Memory B cell (primary cell): ENCODE measurements at regions not wholly inside any gene's neighbourhood (a gene's known extent, or its start where the extent isn't known, plus 50 kb on each side); places are given as distances from the start of the nearest gene placed in this dataset.

Experiments
- ATAC-seq: fragments of 150-1000 bp; cut with Tn5 transposase; 2 replicates; pipeline ENCODE4 v1.10.0; 2021; ENCODE audit warnings: low read depth, mild to moderate bottlenecking, moderate library complexity
- DNase-seq, 2 donors: peaks; one replicate each; pipeline ENCODE4 v3.0.0; 2022; ENCODE audit warnings: low spot score in 2 of 2
- H3K27ac Mint-ChIP-seq: one replicate; pipeline ENCODE4 v1.8.0; 2022; ENCODE audit warnings: mild to moderate bottlenecking, moderate library complexity, mixed read lengths
- H3K27me3 Mint-ChIP-seq: one replicate; pipeline ENCODE4 v1.8.0; 2022; ENCODE audit warnings: mixed read lengths
- H3K36me3 Mint-ChIP-seq: one replicate; pipeline ENCODE4 v1.8.0; 2022; ENCODE audit warnings: mild to moderate bottlenecking, mixed read lengths
- H3K4me1 Mint-ChIP-seq: one replicate; pipeline ENCODE4 v1.8.0; 2022; ENCODE audit warnings: mixed read lengths
- H3K4me3 Mint-ChIP-seq: one replicate; pipeline ENCODE4 v1.8.0; 2022; ENCODE audit warnings: mild to moderate bottlenecking, moderate library complexity, mixed read lengths
- H3K9me3 Mint-ChIP-seq: one replicate; pipeline ENCODE4 v1.8.0; 2022; ENCODE audit warnings: mixed read lengths

GRCh38 chr2:7586898-7587297, 669.7 kb downstream of the RNF144A start:
- ATAC-seq = no peak
- H3K36me3 Mint-ChIP-seq = no peaks in the 10 kb centered on the region
- no peaks in the 10 kb centered on the region for H3K4me1 Mint-ChIP-seq
- H3K9me3 Mint-ChIP-seq = peaks cover 6% of the 10 kb centered on the region
- no peak overlapping the region for H3K27ac Mint-ChIP-seq
- DNase-seq = no peak
- no peak overlapping the region for H3K4me3 Mint-ChIP-seq
- H3K27me3 Mint-ChIP-seq = peaks cover 4% of the 10 kb centered on the region

GRCh38 chr2:7588295-7588694, 671.1 kb downstream of the RNF144A start:
- Mint-ChIP-seq H3K36me3 (no peaks in the 10 kb centered on the region), H3K4me3 (no peak overlapping the region), H3K4me1 (no peaks in the 10 kb centered on the region), H3K27me3 (peaks cover 2% of the 10 kb centered on the region), H3K9me3 (peaks cover 4% of the 10 kb centered on the region), H3K27ac (no peak overlapping the region)
- no peak for DNase-seq
- ATAC-seq = no peak

GRCh38 chr2:7592618-7593140, 675.5 kb downstream of the RNF144A start:
- no peak overlapping the region for H3K4me3 Mint-ChIP-seq
- H3K4me1 Mint-ChIP-seq = no peaks in the 10 kb centered on the region
- peaks cover 2% of the 10 kb centered on the region for H3K9me3 Mint-ChIP-seq
- peaks cover 2% of the 10 kb centered on the region for H3K27me3 Mint-ChIP-seq
- H3K27ac Mint-ChIP-seq = no peak overlapping the region
- H3K36me3 Mint-ChIP-seq = no peaks in the 10 kb centered on the region
- ATAC-seq (no peak), DNase-seq (no peak)

GRCh38 chr2:7593360-7593759, 676.1 kb downstream of the RNF144A start:
- Mint-ChIP-seq H3K36me3 (no peaks in the 10 kb centered on the region), H3K27ac (no peak overlapping the region), H3K27me3 (peaks cover 2% of the 10 kb centered on the region), H3K4me3 (no peak overlapping the region), H3K4me1 (no peaks in the 10 kb centered on the region), H3K9me3 (no peaks in the 10 kb centered on the region)
- ATAC-seq = no peak
- DNase-seq = no peak

- DNase-seq (no peak), ATAC-seq (no peak)
- no peaks in the 10 kb centered on the region for H3K9me3 Mint-ChIP-seq
- H3K4me1 Mint-ChIP-seq = no peaks in the 10 kb centered on the region
- no peak overlapping the region for H3K27ac Mint-ChIP-seq
- H3K36me3 Mint-ChIP-seq = no peaks in the 10 kb centered on the region
- H3K4me3 Mint-ChIP-seq = no peak overlapping the region
- peaks cover 2% of the 10 kb centered on the region for H3K27me3 Mint-ChIP-seq
Measured at GRCh38 chr2:7594211-7594610, 677.0 kb downstream of the RNF144A start.

GRCh38 chr2:7595206-7595605, 678.0 kb downstream of the RNF144A start:
- peaks cover 2% of the 10 kb centered on the region for H3K36me3 Mint-ChIP-seq
- no peak overlapping the region for H3K4me3 Mint-ChIP-seq
- DNase-seq (no peak), ATAC-seq (no peak)
- peaks cover 2% of the 10 kb centered on the region for H3K9me3 Mint-ChIP-seq
- H3K27me3 Mint-ChIP-seq = peaks cover 2% of the 10 kb centered on the region
- no peaks in the 10 kb centered on the region for H3K4me1 Mint-ChIP-seq
- H3K27ac Mint-ChIP-seq = no peak overlapping the region

GRCh38 chr2:7598402-7598801, 681.2 kb downstream of the RNF144A start:
- DNase-seq (no peak), ATAC-seq (no peak)
- Mint-ChIP-seq H3K36me3 (peaks cover 2% of the 10 kb centered on the region), H3K4me3 (no peak overlapping the region), H3K27me3 (peaks cover 3% of the 10 kb centered on the region), H3K27ac (no peak overlapping the region), H3K9me3 (peaks cover 5% of the 10 kb centered on the region), H3K4me1 (no peaks in the 10 kb centered on the region)

GRCh38 chr2:7599462-7600258, 682.4 kb downstream of the RNF144A start:
- DNase-seq (no peak), ATAC-seq (no peak)
- Mint-ChIP-seq H3K27me3 (peaks cover 2% of the 10 kb centered on the region), H3K4me3 (no peak overlapping the region), H3K27ac (no peak overlapping the region), H3K4me1 (no peaks in the 10 kb centered on the region), H3K36me3 (peaks cover 2% of the 10 kb centered on the region), H3K9me3 (peaks cover 5% of the 10 kb centered on the region)

GRCh38 chr2:7601990-7602389, 684.8 kb downstream of the RNF144A start:
- ATAC-seq = no peak
- H3K9me3 Mint-ChIP-seq = peaks cover 5% of the 10 kb centered on the region

GRCh38 chr2:7604456-7604855, 687.2 kb downstream of the RNF144A start:
- no peak for ATAC-seq
- Mint-ChIP-seq H3K4me1 (no peaks in the 10 kb centered on the region), H3K27me3 (peaks cover 2% of the 10 kb centered on the region), H3K4me3 (no peak overlapping the region), H3K9me3 (peaks cover 5% of the 10 kb centered on the region), H3K27ac (no peak overlapping the region), H3K36me3 (peaks cover 2% of the 10 kb centered on the region)
- DNase-seq = no peak

More at GRCh38 chr2:7601990-7602389, 684.8 kb downstream of the RNF144A start:
- Mint-ChIP-seq H3K27me3 (peaks cover 2% of the 10 kb centered on the region), H3K4me3 (no peak overlapping the region), H3K36me3 (peaks cover 2% of the 10 kb centered on the region), H3K4me1 (no peaks in the 10 kb centered on the region), H3K27ac (no peak overlapping the region)
- no peak for DNase-seq

- ATAC-seq = no peak
- no peak overlapping the region for H3K27ac Mint-ChIP-seq
- no peaks in the 10 kb centered on the region for H3K36me3 Mint-ChIP-seq
Measured at GRCh38 chr2:7607441-7608173, 690.4 kb downstream of the RNF144A start.

GRCh38 chr2:7609556-7609955, 692.3 kb downstream of the RNF144A start:
- H3K4me3 Mint-ChIP-seq = no peak overlapping the region
- H3K27ac Mint-ChIP-seq = no peak overlapping the region
- no peaks in the 10 kb centered on the region for H3K4me1 Mint-ChIP-seq

More at GRCh38 chr2:7607441-7608173, 690.4 kb downstream of the RNF144A start:
- Mint-ChIP-seq H3K27me3 (peaks cover 3% of the 10 kb centered on the region), H3K9me3 (no peaks in the 10 kb centered on the region), H3K4me1 (no peaks in the 10 kb centered on the region), H3K4me3 (no peak overlapping the region)
- no peak for DNase-seq

GRCh38 chr2:7609974-7610373, 692.8 kb downstream of the RNF144A start:
- no peaks in the 10 kb centered on the region for H3K9me3 Mint-ChIP-seq
- no peak overlapping the region for H3K27ac Mint-ChIP-seq
- DNase-seq = no peak
- no peaks in the 10 kb centered on the region for H3K4me1 Mint-ChIP-seq
- H3K27me3 Mint-ChIP-seq = peaks cover 5% of the 10 kb centered on the region
- no peaks in the 10 kb centered on the region for H3K36me3 Mint-ChIP-seq
- no peak overlapping the region for H3K4me3 Mint-ChIP-seq
- ATAC-seq = no peak

More at GRCh38 chr2:7609556-7609955, 692.3 kb downstream of the RNF144A start:
- H3K27me3 Mint-ChIP-seq = peaks cover 3% of the 10 kb centered on the region
- ATAC-seq = no peak
- H3K36me3 Mint-ChIP-seq = no peaks in the 10 kb centered on the region
- H3K9me3 Mint-ChIP-seq = no peaks in the 10 kb centered on the region
- DNase-seq = no peak

- no peaks in the 10 kb centered on the region for H3K36me3 Mint-ChIP-seq
- DNase-seq (no peak), ATAC-seq (no peak)
- H3K4me3 Mint-ChIP-seq = no peak overlapping the region
- H3K27ac Mint-ChIP-seq = no peak overlapping the region
- no peaks in the 10 kb centered on the region for H3K9me3 Mint-ChIP-seq
- peaks cover 5% of the 10 kb centered on the region for H3K27me3 Mint-ChIP-seq
- H3K4me1 Mint-ChIP-seq = no peaks in the 10 kb centered on the region
Measured at GRCh38 chr2:7611750-7612149, 694.5 kb downstream of the RNF144A start.
